ENCODE measurements at regions not wholly inside any gene's neighbourhood (a gene's known extent, or its start where the extent isn't known, plus 50 kb on each side); places are given as distances from the start of the nearest gene placed in this dataset.

GRCh38 chr12:19779395-19780056 lies 340.2 kb downstream of the AEBP2 start:
- no peak overlapping the region for H3K4me3 ChIP-seq (replicated peaks; ENCODE audit: low read depth, low read length)
- no peak for DNase-seq (ENCODE audit: extremely low read depth, low read depth)
- TF ChIP-seq CTCF (IDR thresholded peaks at IDR 0.05; ENCODE audit: low read depth, low read length, missing control alignments), result no peak

- no peak overlapping the region for H3K4me3 ChIP-seq (replicated peaks; ENCODE audit: low read depth, low read length)
- no peak for TF ChIP-seq CTCF (IDR thresholded peaks at IDR 0.05; ENCODE audit: low read depth, low read length, missing control alignments)
- no peak for DNase-seq (ENCODE audit: extremely low read depth, low read depth)
These were observed 341.2 kb downstream of the AEBP2 start for GRCh38 chr12:19780460-19780859.

- no peak overlapping the region for H3K4me3 ChIP-seq (replicated peaks; ENCODE audit: low read depth, low read length)
- no peak for TF ChIP-seq CTCF (IDR thresholded peaks at IDR 0.05; ENCODE audit: low read depth, low read length, missing control alignments)
- no peak for DNase-seq (ENCODE audit: extremely low read depth, low read depth)
These were observed 344.5 kb downstream of the AEBP2 start for GRCh38 chr12:19783547-19784444.

GRCh38 chr12:19792028-19792427 lies 352.7 kb downstream of the AEBP2 start:
- no peak overlapping the region for H3K4me3 ChIP-seq (replicated peaks; ENCODE audit: low read depth, low read length)
- TF ChIP-seq CTCF (IDR thresholded peaks at IDR 0.05; ENCODE audit: low read depth, low read length, missing control alignments), result no peak
- DNase-seq (ENCODE audit: extremely low read depth, low read depth), result no peak

- H3K4me3 ChIP-seq (replicated peaks; ENCODE audit: low read depth, low read length), result no peak overlapping the region
- no peak for TF ChIP-seq CTCF (IDR thresholded peaks at IDR 0.05; ENCODE audit: low read depth, low read length, missing control alignments)
- no peak for DNase-seq (ENCODE audit: extremely low read depth, low read depth)
These were observed 354.8 kb downstream of the AEBP2 start for GRCh38 chr12:19794116-19794515.

- DNase-seq (ENCODE audit: extremely low read depth, low read depth), result no peak
- H3K4me3 ChIP-seq (replicated peaks; ENCODE audit: low read depth, low read length), result no peak overlapping the region
- no peak for TF ChIP-seq CTCF (IDR thresholded peaks at IDR 0.05; ENCODE audit: low read depth, low read length, missing control alignments)
These were observed 359.9 kb downstream of the AEBP2 start for GRCh38 chr12:19799216-19799615.

Measured in HFF-Myc (cell line).